Hepatocyte (in vitro differentiated cells): ENCODE measurements at regions not wholly inside any gene's neighbourhood (a gene's known extent, or its start where the extent isn't known, plus 50 kb on each side); places are given as distances from the start of the nearest gene placed in this dataset.
"Not testable (repeated sequence)": the region's sequence is repeated elsewhere in the genome, so short reads cannot be mapped to it uniquely, and the experiment has no call there.

Experiments used
- EZH2 ChIP-seq: fragments of 200-600 bp; sonication (generic); IDR thresholded peaks from 2 replicates; pipeline ENCODE4 v1.6.1; 2016; ENCODE audit warnings: antibody characterized with exemption, mild to moderate bottlenecking, borderline replicate concordance
- EZH2phosphoT487 ChIP-seq: fragments of 200-600 bp; sonication (generic); IDR thresholded peaks from one replicate; pipeline ENCODE4 v1.6.1; 2018; ENCODE audit warnings: antibody characterized with exemption, mild to moderate bottlenecking, low read depth, moderate library complexity; ENCODE audit not compliant: unreplicated experiment, severe bottlenecking
- TF ChIP-seq, protein P1 (sequence below): fragments of 200-600 bp; sonication (generic); IDR thresholded peaks from 2 replicates; pipeline ENCODE4 v1.5.1; 2016; ENCODE audit warnings: antibody characterized with exemption, mild to moderate bottlenecking; ENCODE audit not compliant: poor library complexity

DNA sequence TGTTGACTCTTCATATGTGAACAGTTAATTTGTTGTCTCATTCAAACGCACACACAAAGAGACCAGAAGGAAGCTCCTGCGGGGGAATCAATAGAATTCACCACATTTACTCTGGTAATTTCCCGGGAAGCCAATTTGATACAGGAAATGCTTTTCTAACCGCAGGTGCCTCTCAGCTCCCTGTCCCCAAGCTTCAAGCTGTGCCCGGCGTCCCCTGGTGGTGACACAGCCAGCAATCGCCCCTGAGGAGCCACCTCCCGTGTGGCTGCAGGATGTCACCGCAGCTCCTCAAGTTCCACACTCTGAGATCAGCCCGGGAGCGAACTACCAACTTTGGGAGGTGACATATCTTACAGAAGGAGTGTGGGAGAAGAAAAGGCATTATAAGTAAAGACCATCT lies 318.4 kb downstream of the CEP170 start:
- not testable (repeated sequence) for TF ChIP-seq EZH2phosphoT487, EZH2
- TF ChIP-seq, protein P1, sequence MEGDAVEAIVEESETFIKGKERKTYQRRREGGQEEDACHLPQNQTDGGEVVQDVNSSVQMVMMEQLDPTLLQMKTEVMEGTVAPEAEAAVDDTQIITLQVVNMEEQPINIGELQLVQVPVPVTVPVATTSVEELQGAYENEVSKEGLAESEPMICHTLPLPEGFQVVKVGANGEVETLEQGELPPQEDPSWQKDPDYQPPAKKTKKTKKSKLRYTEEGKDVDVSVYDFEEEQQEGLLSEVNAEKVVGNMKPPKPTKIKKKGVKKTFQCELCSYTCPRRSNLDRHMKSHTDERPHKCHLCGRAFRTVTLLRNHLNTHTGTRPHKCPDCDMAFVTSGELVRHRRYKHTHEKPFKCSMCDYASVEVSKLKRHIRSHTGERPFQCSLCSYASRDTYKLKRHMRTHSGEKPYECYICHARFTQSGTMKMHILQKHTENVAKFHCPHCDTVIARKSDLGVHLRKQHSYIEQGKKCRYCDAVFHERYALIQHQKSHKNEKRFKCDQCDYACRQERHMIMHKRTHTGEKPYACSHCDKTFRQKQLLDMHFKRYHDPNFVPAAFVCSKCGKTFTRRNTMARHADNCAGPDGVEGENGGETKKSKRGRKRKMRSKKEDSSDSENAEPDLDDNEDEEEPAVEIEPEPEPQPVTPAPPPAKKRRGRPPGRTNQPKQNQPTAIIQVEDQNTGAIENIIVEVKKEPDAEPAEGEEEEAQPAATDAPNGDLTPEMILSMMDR, result peak; percentile 13
